ENCODE measurements at regions not wholly inside any gene's neighbourhood (a gene's known extent, or its start where the extent isn't known, plus 50 kb on each side); places are given as distances from the start of the nearest gene placed in this dataset.
A peak's percentile ranks its signal among the peaks of the same experiment; 100 is the strongest.

DNA sequence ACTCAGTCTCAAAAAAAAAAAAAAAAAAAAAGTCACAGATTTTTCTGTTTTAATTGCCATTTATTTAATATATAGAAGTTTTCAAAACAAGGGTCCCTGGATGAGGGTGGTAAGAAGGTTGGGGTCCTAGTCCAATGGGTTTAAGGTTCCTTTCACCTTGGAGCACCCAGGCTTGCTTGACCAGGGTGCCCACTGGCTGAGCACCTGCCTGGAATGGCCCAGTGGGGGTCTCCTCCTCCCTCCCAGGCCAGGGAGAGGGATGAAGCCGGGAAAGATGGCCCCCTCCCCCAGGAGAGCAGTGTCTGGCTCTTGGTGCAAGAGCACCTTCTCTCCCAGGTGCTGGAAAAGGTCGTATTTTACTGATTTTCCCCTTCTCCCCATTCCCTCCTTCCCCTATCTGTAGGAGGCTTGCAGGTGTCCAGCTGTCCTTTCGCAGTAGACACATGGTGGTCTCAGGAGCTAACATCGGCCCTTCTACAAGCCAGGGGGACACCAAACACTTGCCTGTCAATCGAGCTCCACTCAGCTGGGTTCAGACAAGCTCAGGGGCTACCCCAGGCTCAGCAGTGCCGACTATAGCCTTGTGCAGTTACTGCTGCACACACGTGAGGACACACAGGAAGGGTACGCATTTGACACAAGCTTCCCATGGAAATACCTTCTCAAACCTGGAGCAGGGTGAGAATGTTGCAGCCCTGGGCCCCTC is 112.3 kb upstream of the KLF13 start:
- ATAC-seq (no peak), DNase-seq (no peak)
- Histone ChIP-seq H3K9ac (ENCODE audit: low read length) (no peak overlapping the region), H3K4me1 (ENCODE audit: insufficient read depth, low read length) (peaks cover 11% of the 10 kb centered on the region; the same call in 1 of the 2 replicates), H3K9me3 (ENCODE audit: low read length) (no peaks in the 10 kb centered on the region), H3K9me2 (replicated peaks; ENCODE audit: low read length) (no peaks in the 10 kb centered on the region), H2AFZ (ENCODE audit: low read length) (no peak overlapping the region), H3K27ac (ENCODE audit: low read length) (no peak overlapping the region), H3K27me3 (ENCODE audit: low read length) (0 out of 2 replicates have a peak, but pooled peaks cover 2% of the 10 kb centered on the region), H3K36me3 (ENCODE audit: low read depth, low read length) (no peaks in the 10 kb centered on the region), H4K20me1 (ENCODE audit: low read length) (no peaks in the 10 kb centered on the region), H3K79me2 (ENCODE audit: low read length) (no peaks in the 10 kb centered on the region), H3K4me3 (ENCODE audit: low read length) (no peak overlapping the region), H3K4me2 (ENCODE audit: low read length) (no peak overlapping the region), H3F3A (ENCODE audit: low read length, unreplicated experiment) (no peaks in the 10 kb centered on the region)
- ChIA-PET POLR2A (ENCODE audit: unreplicated experiment) (no interaction called here), CTCF (no interaction called here)
- intact Hi-C loops (cut with micrococcal nuclease), result no loop called here
- TF ChIP-seq EZH2phosphoT487 (IDR thresholded peaks at IDR 0.05; ENCODE audit: borderline replicate concordance, low read length) (no peak), EZH2 (IDR thresholded peaks at IDR 0.05; ENCODE audit: low read length, unreplicated experiment) (no peak)
- TF ChIP-seq, protein P1, sequence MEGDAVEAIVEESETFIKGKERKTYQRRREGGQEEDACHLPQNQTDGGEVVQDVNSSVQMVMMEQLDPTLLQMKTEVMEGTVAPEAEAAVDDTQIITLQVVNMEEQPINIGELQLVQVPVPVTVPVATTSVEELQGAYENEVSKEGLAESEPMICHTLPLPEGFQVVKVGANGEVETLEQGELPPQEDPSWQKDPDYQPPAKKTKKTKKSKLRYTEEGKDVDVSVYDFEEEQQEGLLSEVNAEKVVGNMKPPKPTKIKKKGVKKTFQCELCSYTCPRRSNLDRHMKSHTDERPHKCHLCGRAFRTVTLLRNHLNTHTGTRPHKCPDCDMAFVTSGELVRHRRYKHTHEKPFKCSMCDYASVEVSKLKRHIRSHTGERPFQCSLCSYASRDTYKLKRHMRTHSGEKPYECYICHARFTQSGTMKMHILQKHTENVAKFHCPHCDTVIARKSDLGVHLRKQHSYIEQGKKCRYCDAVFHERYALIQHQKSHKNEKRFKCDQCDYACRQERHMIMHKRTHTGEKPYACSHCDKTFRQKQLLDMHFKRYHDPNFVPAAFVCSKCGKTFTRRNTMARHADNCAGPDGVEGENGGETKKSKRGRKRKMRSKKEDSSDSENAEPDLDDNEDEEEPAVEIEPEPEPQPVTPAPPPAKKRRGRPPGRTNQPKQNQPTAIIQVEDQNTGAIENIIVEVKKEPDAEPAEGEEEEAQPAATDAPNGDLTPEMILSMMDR (conservative IDR thresholded peaks at IDR 0.05; ENCODE audit: low read depth, low read length), result no peak
- BruUV-seq (replicated peaks), result no TSS peak

DNA sequence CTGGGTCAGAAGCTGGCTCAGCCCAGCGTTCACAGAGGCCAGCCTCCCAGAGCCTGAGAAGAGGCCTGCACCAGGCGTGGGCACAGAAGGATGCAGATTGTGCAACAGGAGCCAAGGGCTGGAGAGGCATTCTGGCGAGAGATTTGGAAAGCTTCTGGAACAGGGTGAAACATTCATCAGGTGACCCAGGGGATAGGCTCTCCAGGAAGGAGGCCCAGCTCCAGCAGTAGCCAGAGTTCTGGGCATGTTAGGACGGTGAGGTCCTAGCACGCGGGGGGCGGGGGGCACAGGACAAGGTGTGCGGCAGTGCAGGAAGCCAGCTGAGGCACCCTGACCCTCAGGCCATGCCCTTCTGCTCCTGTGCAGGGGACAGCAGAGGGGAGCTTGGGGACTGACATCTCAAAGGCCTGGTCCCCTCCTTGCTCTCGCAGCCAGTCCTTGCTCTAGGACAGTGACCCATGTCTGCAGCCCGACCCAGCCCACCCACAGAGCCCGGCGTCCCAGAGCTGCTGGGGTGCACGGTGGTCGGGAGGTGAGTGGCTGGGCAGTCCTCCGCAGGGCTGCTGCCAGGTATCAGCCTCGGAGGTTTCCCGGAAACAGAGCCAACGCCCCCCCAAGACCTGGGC is 111.7 kb upstream of the KLF13 start:
- no peaks in the 10 kb centered on the region for H3K36me3 ChIP-seq (ENCODE audit: low read depth, low read length)
- ATAC-seq, result no peak
- H4K20me1 ChIP-seq (ENCODE audit: low read length), result no peaks in the 10 kb centered on the region
- intact Hi-C loops (cut with micrococcal nuclease), result loop anchor here (1.0 to 5.0 kb wide), 3 partner anchors 113 to 274 kb away; no protein-coding TSS in a partner anchor
- H3K4me2 ChIP-seq (ENCODE audit: low read length), result peak overlapping the region; percentile 86
- H3K9me2 ChIP-seq (replicated peaks; ENCODE audit: low read length), result no peaks in the 10 kb centered on the region
- H3K27me3 ChIP-seq (ENCODE audit: low read length), result no peaks in the 10 kb centered on the region
- no peaks in the 10 kb centered on the region for H3K9me3 ChIP-seq (ENCODE audit: low read length)
- TF ChIP-seq, protein P1 (conservative IDR thresholded peaks at IDR 0.05; ENCODE audit: low read depth, low read length), result no peak
- TF ChIP-seq EZH2 (IDR thresholded peaks at IDR 0.05; ENCODE audit: low read length, unreplicated experiment) (no peak), EZH2phosphoT487 (IDR thresholded peaks at IDR 0.05; ENCODE audit: borderline replicate concordance, low read length) (no peak)
- peak; percentile 6 for DNase-seq
- no peaks in the 10 kb centered on the region for H3K79me2 ChIP-seq (ENCODE audit: low read length)
- H3K27ac ChIP-seq (ENCODE audit: low read length), result no peak overlapping the region
- no peak overlapping the region for H3K9ac ChIP-seq (ENCODE audit: low read length)
- H3K4me3 ChIP-seq (ENCODE audit: low read length), result peak overlapping the region; percentile 67; the same call in 1 of the 2 replicates
- POLR2A ChIA-PET (ENCODE audit: unreplicated experiment), result no interaction called here
- BruUV-seq (replicated peaks), result no TSS peak
- CTCF ChIA-PET, result interaction anchor here (0.5 kb wide), 1 partner anchor 274 kb away, joined by 3 read pairs; no protein-coding TSS in a partner anchor
- peaks cover 11% of the 10 kb centered on the region; the same call in 1 of the 2 replicates for H3K4me1 ChIP-seq (ENCODE audit: insufficient read depth, low read length)
- H2AFZ ChIP-seq (ENCODE audit: low read length), result peak overlapping the region; percentile 83
- H3F3A ChIP-seq (ENCODE audit: low read length, unreplicated experiment), result no peaks in the 10 kb centered on the region
